ENCODE measurements at regions not wholly inside any gene's neighbourhood (a gene's known extent, or its start where the extent isn't known, plus 50 kb on each side); places are given as distances from the start of the nearest gene placed in this dataset.

GRCh38 chr2:187935126-187935525 lies 356.5 kb upstream of the GULP1 start:
- Histone ChIP-seq H3K9me3 (no peaks in the 10 kb centered on the region), H3K4me3 (no peak overlapping the region), H3K36me3 (ENCODE audit: insufficient read depth in 1 of 2, low read depth in 1 of 2) (no peaks in the 10 kb centered on the region), H3K4me1 (no peaks in the 10 kb centered on the region), H3K27ac (no peak overlapping the region), H3K27me3 (ENCODE audit: insufficient read depth in 3 of 3, low read length in 2 of 3) (no peaks in the 10 kb centered on the region)
- ATAC-seq (peak in 2 of 4 donors; percentile 8 to 14), DNase-seq (no peak)
- WGBS, 3 donors: 36 to 46% (median 42%) methylated on average over 6 of the region's 6 CpGs
- intact Hi-C loops (cut with DNase I): no loop called here
- TF ChIP-seq CTCF (IDR thresholded peaks at IDR 0.05): no peak

GRCh38 chr2:187936228-187936627 lies 355.4 kb upstream of the GULP1 start:
- TF ChIP-seq CTCF (IDR thresholded peaks at IDR 0.05): no peak
- WGBS, 3 donors: 33 to 44% (median 43%) methylated on average over 2 of the region's 2 CpGs
- DNase-seq (no peak), ATAC-seq (no peak)
- Histone ChIP-seq H3K4me3 (no peak overlapping the region), H3K4me1 (no peaks in the 10 kb centered on the region), H3K27me3 (ENCODE audit: insufficient read depth in 3 of 3, low read length in 2 of 3) (no peaks in the 10 kb centered on the region), H3K36me3 (ENCODE audit: insufficient read depth in 1 of 2, low read depth in 1 of 2) (no peaks in the 10 kb centered on the region), H3K9me3 (no peaks in the 10 kb centered on the region), H3K27ac (no peak overlapping the region)
- intact Hi-C loops (cut with DNase I): no loop called here

- DNase-seq (no peak), ATAC-seq (no peak)
- Histone ChIP-seq H3K27me3 (ENCODE audit: insufficient read depth in 3 of 3, low read length in 2 of 3) (no peaks in the 10 kb centered on the region), H3K9me3 (no peaks in the 10 kb centered on the region), H3K4me3 (no peak overlapping the region), H3K27ac (no peak overlapping the region), H3K36me3 (ENCODE audit: insufficient read depth in 1 of 2, low read depth in 1 of 2) (no peaks in the 10 kb centered on the region), H3K4me1 (no peaks in the 10 kb centered on the region)
- 36 to 62% (median 36%) methylated on average over 1 of the region's 1 CpG for WGBS, 3 donors
- TF ChIP-seq CTCF (IDR thresholded peaks at IDR 0.05): no peak
- intact Hi-C loops (cut with DNase I): no loop called here
Observed at GRCh38 chr2:187939180-187939579, 352.5 kb upstream of the GULP1 start.

GRCh38 chr2:187942876-187943275 lies 348.8 kb upstream of the GULP1 start:
- Histone ChIP-seq H3K9me3 (no peaks in the 10 kb centered on the region), H3K27ac (no peak overlapping the region), H3K4me3 (no peak overlapping the region), H3K36me3 (ENCODE audit: insufficient read depth in 1 of 2, low read depth in 1 of 2) (no peaks in the 10 kb centered on the region), H3K27me3 (ENCODE audit: insufficient read depth in 3 of 3, low read length in 2 of 3) (no peaks in the 10 kb centered on the region), H3K4me1 (no peaks in the 10 kb centered on the region)
- no peak for TF ChIP-seq CTCF (IDR thresholded peaks at IDR 0.05)
- intact Hi-C loops (cut with DNase I): no loop called here
- DNase-seq (no peak), ATAC-seq (peak in 1 of 4 donors; percentile 43)

DNA sequence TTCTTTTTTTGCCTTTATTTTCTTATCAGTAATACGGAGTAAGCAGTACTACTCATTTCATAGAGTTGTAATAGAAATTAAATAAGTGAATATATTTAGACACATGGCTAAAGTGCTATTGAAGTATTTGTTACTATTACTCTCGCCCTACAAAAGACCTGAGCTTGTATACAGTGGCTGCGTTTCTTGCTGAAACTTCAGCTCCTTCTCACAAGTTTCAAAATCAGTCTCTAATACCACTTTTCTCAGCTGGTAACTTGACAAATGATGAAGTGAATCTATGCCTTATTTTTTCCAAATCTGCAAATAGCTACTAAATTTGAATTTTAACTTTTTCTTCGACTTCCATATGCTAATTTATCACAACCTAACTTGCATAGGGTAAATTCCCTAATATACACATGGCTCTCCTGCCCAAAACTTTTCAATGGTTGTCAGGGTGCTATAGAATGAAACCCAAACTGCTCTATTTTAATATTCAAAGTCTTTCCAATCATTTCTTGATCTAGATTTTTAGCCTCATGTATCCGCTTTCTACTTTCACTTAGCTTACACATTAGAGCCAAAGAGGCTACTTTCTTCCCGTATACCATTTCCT lies 347.8 kb upstream of the GULP1 start:
- Histone ChIP-seq H3K4me1 (no peaks in the 10 kb centered on the region), H3K27ac (no peak overlapping the region), H3K4me3 (no peak overlapping the region), H3K27me3 (ENCODE audit: insufficient read depth in 3 of 3, low read length in 2 of 3) (no peaks in the 10 kb centered on the region), H3K9me3 (no peaks in the 10 kb centered on the region), H3K36me3 (ENCODE audit: insufficient read depth in 1 of 2, low read depth in 1 of 2) (no peaks in the 10 kb centered on the region)
- intact Hi-C loops (cut with DNase I): no loop called here
- TF ChIP-seq CTCF (IDR thresholded peaks at IDR 0.05): no peak
- 93 to 97% (median 97%) methylated on average over 6 of the region's 6 CpGs for WGBS, 3 donors
- DNase-seq: no peak
- no peak for ATAC-seq
